Natural killer cell (primary cell): ENCODE measurements at regions not wholly inside any gene's neighbourhood (a gene's known extent, or its start where the extent isn't known, plus 50 kb on each side); places are given as distances from the start of the nearest gene placed in this dataset.

Experiments used
- ATAC-seq, 3 donors: fragments of 150-1000 bp in 2 of 3; fragments of 200-7000 bp in 1 of 3; cut with Tn5 transposase; 1 replicate in 1 of 3; 2 replicates in 2 of 3; pipeline ENCODE4 v1.10.0; 2021; ENCODE audit warnings: mild to moderate bottlenecking in 2 of 3, moderate library complexity in 2 of 3
- DNase-seq, 2 donors: peaks; one replicate each; pipeline versions ENCODE4 v3.0.0 to v3.0.0-alpha.2; 2013 to 2021; ENCODE audit warnings: mixed read lengths in 1 of 2
- H3K27ac ChIP-seq: one replicate; pipeline ENCODE4 v1.5.1; 2013; ENCODE audit warnings: mild to moderate bottlenecking, low read length
- H3K27me3 ChIP-seq: one replicate; pipeline ENCODE4 v1.6.1; 2013; ENCODE audit warnings: low read length; ENCODE audit not compliant: control insufficient read depth, insufficient read depth
- H3K36me3 ChIP-seq: one replicate; pipeline ENCODE4 v1.6.1; 2013; ENCODE audit warnings: low read length; ENCODE audit not compliant: control insufficient read depth, insufficient read depth
- H3K4me1 ChIP-seq: one replicate; pipeline ENCODE4 v1.6.1; 2013; ENCODE audit warnings: low read length; ENCODE audit not compliant: control insufficient read depth, insufficient read depth
- H3K4me3 ChIP-seq: one replicate; pipeline ENCODE4 v1.5.1; 2013; ENCODE audit warnings: low read length
- H3K9me3 ChIP-seq: one replicate; pipeline ENCODE4 v1.6.1; 2013; ENCODE audit warnings: low read length; ENCODE audit not compliant: control insufficient read depth, insufficient read depth
- H3K27ac Mint-ChIP-seq, 2 donors: one replicate each; pipeline ENCODE4 v1.8.0; 2022; ENCODE audit warnings: mild to moderate bottlenecking in 2 of 2, mixed read lengths in 2 of 2, moderate library complexity in 1 of 2
- H3K27me3 Mint-ChIP-seq, 2 donors: one replicate each; pipeline ENCODE4 v1.8.0; 2022; ENCODE audit warnings: low read depth in 2 of 2, mixed read lengths in 2 of 2
- H3K36me3 Mint-ChIP-seq: one replicate; pipeline ENCODE4 v1.8.0; 2022; ENCODE audit warnings: mixed read lengths
- H3K4me1 Mint-ChIP-seq, 2 donors: one replicate each; pipeline ENCODE4 v1.8.0; 2022; ENCODE audit warnings: mixed read lengths in 2 of 2
- H3K4me3 Mint-ChIP-seq: one replicate; pipeline ENCODE4 v1.8.0; 2022; ENCODE audit warnings: mild to moderate bottlenecking, moderate library complexity, mixed read lengths
- H3K9me3 Mint-ChIP-seq, 2 donors: one replicate each; pipeline ENCODE4 v1.8.0; 2022; ENCODE audit warnings: mixed read lengths in 2 of 2
- CTCF ChIP-seq: fragments of 200-600 bp; IDR thresholded peaks from one replicate; pipeline ENCODE4 v1.8.0; 2022; ENCODE audit warnings: antibody characterized with exemption
- WGBS: methylation state at CpG from one replicate; pipeline ENCODE4 v1.1.7; 2013; ENCODE audit warnings: missing lambda C conversion rate; ENCODE audit not compliant: insufficient coverage; 5-methylcytosine and 5-hydroxymethylcytosine counted together
- intact Hi-C: fragments of 100-400 bp; cut with micrococcal nuclease; formaldehyde crosslinking; loops from one replicate; pipeline ENCODE4 v1.14.2; 2022

- Histone ChIP-seq H3K9me3 (no peaks in the 10 kb centered on the region), H3K36me3 (no peaks in the 10 kb centered on the region), H3K4me3 (no peak overlapping the region), H3K4me1 (no peaks in the 10 kb centered on the region), H3K27me3 (no peaks in the 10 kb centered on the region), H3K27ac (no peak overlapping the region)
- Mint-ChIP-seq H3K9me3 (peaks cover 2 to 4% of the 10 kb centered on the region in 2 donors), H3K4me3 (no peak overlapping the region), H3K27ac (no peak overlapping the region), H3K27me3 (no peaks in the 10 kb centered on the region), H3K4me1 (no peaks in the 10 kb centered on the region), H3K36me3 (no peaks in the 10 kb centered on the region)
- no peak for TF ChIP-seq CTCF
- no peak for ATAC-seq
- 86% methylated on average over 8 of the region's 8 CpGs for WGBS
- intact Hi-C loops: no loop called here
- DNase-seq: no peak
Observed at GRCh38 chr1:103248417-103249102, 140.2 kb upstream of the COL11A1 start.

GRCh38 chr1:103247517-103247916 is 139.2 kb upstream of the COL11A1 start:
- WGBS: 45% methylated on average over 1 of the region's 2 CpGs
- Mint-ChIP-seq H3K27ac (no peak overlapping the region), H3K36me3 (no peaks in the 10 kb centered on the region), H3K4me3 (no peak overlapping the region), H3K9me3 (peaks cover 2 to 4% of the 10 kb centered on the region in 2 donors), H3K27me3 (no peaks in the 10 kb centered on the region), H3K4me1 (no peaks in the 10 kb centered on the region)
- DNase-seq: no peak
- Histone ChIP-seq H3K36me3 (no peaks in the 10 kb centered on the region), H3K4me3 (no peak overlapping the region), H3K27me3 (no peaks in the 10 kb centered on the region), H3K9me3 (no peaks in the 10 kb centered on the region), H3K4me1 (no peaks in the 10 kb centered on the region), H3K27ac (no peak overlapping the region)
- intact Hi-C loops: no loop called here
- no peak for TF ChIP-seq CTCF
- no peak for ATAC-seq

GRCh38 chr1:103243481-103243880 is 135.2 kb upstream of the COL11A1 start:
- intact Hi-C loops: no loop called here
- no peaks in the 10 kb centered on the region for H3K36me3 Mint-ChIP-seq
- ATAC-seq (no peak), DNase-seq (no peak)
- H3K4me3 Mint-ChIP-seq: no peak overlapping the region
- Histone ChIP-seq H3K36me3 (no peaks in the 10 kb centered on the region), H3K4me1 (no peaks in the 10 kb centered on the region), H3K4me3 (no peak overlapping the region), H3K27me3 (no peaks in the 10 kb centered on the region), H3K27ac (no peak overlapping the region), H3K9me3 (no peaks in the 10 kb centered on the region)
- H3K9me3 Mint-ChIP-seq: peaks cover 4 to 7% of the 10 kb centered on the region in 2 donors
- TF ChIP-seq CTCF: no peak
- whole genome bisulfite sequencing: no CpG with 5 or more reads among the region's 1 CpG
- no peaks in the 10 kb centered on the region for H3K4me1 Mint-ChIP-seq
- no peak overlapping the region for H3K27ac Mint-ChIP-seq
- H3K27me3 Mint-ChIP-seq: no peaks in the 10 kb centered on the region

- H3K27me3 Mint-ChIP-seq: no peaks in the 10 kb centered on the region
- ATAC-seq (no peak), DNase-seq (no peak)
- no peak overlapping the region for H3K27ac Mint-ChIP-seq
- Histone ChIP-seq H3K27ac (no peak overlapping the region), H3K27me3 (no peaks in the 10 kb centered on the region), H3K9me3 (no peaks in the 10 kb centered on the region), H3K36me3 (no peaks in the 10 kb centered on the region), H3K4me3 (no peak overlapping the region), H3K4me1 (no peaks in the 10 kb centered on the region)
- no peak overlapping the region for H3K4me3 Mint-ChIP-seq
- H3K9me3 Mint-ChIP-seq: peaks cover 7 to 8% of the 10 kb centered on the region in 2 donors
- no peaks in the 10 kb centered on the region for H3K4me1 Mint-ChIP-seq
- no peak for TF ChIP-seq CTCF
- H3K36me3 Mint-ChIP-seq: no peaks in the 10 kb centered on the region
- intact Hi-C loops: no loop called here
Observed at GRCh38 chr1:103239034-103239433, 130.7 kb upstream of the COL11A1 start.
